ENCODE measurements at regions not wholly inside any gene's neighbourhood (a gene's known extent, or its start where the extent isn't known, plus 50 kb on each side); places are given as distances from the start of the nearest gene placed in this dataset.

GRCh38 chr12:24023081-24023480 lies 73.6 kb upstream of the SOX5 start:
- CTCF ChIA-PET = no interaction called here

GRCh38 chr12:24021164-24021502 lies 71.7 kb upstream of the SOX5 start:
- no peak for ATAC-seq
- Histone ChIP-seq H3K9ac (ENCODE audit: low read length) (no peak overlapping the region), H3K9me2 (replicated peaks; ENCODE audit: low read length) (no peaks in the 10 kb centered on the region)

More at GRCh38 chr12:24023081-24023480, 73.6 kb upstream of the SOX5 start:
- Histone ChIP-seq H3K4me1 (ENCODE audit: insufficient read depth, low read length) (no peaks in the 10 kb centered on the region), H3K79me2 (ENCODE audit: low read length) (no peaks in the 10 kb centered on the region), H3K9ac (ENCODE audit: low read length) (no peak overlapping the region), H3K9me3 (ENCODE audit: low read length) (no peaks in the 10 kb centered on the region), H3K4me3 (ENCODE audit: low read length) (no peak overlapping the region), H2AFZ (ENCODE audit: low read length) (no peak overlapping the region), H3K9me2 (replicated peaks; ENCODE audit: low read length) (no peaks in the 10 kb centered on the region), H3K27ac (ENCODE audit: low read length) (no peak overlapping the region), H3F3A (ENCODE audit: low read length, unreplicated experiment) (no peaks in the 10 kb centered on the region), H3K27me3 (ENCODE audit: low read length) (no peaks in the 10 kb centered on the region), H3K4me2 (ENCODE audit: low read length) (no peak overlapping the region), H3K36me3 (ENCODE audit: low read depth, low read length) (no peaks in the 10 kb centered on the region), H4K20me1 (ENCODE audit: low read length) (no peaks in the 10 kb centered on the region)
- TF ChIP-seq EZH2 (IDR thresholded peaks at IDR 0.05; ENCODE audit: low read length, unreplicated experiment) = no peak
- TF ChIP-seq EZH2phosphoT487 (IDR thresholded peaks at IDR 0.05; ENCODE audit: borderline replicate concordance, low read length) = no peak
- no peak for TF ChIP-seq CTCF (conservative IDR thresholded peaks at IDR 0.05; ENCODE audit: low read depth, low read length)
- no TSS peak for BruUV-seq (replicated peaks)
- intact Hi-C loops (cut with micrococcal nuclease) = no loop called here
- POLR2A ChIA-PET (ENCODE audit: unreplicated experiment) = no interaction called here
- DNase-seq = no peak
- ATAC-seq = no peak

More at GRCh38 chr12:24021164-24021502, 71.7 kb upstream of the SOX5 start:
- H3K36me3 ChIP-seq (ENCODE audit: low read depth, low read length) = no peaks in the 10 kb centered on the region
- no peak for DNase-seq
- no peak overlapping the region for H3K4me3 ChIP-seq (ENCODE audit: low read length)
- BruUV-seq (replicated peaks) = no TSS peak
- ChIA-PET CTCF (no interaction called here), POLR2A (ENCODE audit: unreplicated experiment) (no interaction called here)
- no peak overlapping the region for H3K4me2 ChIP-seq (ENCODE audit: low read length)
- no peaks in the 10 kb centered on the region for H3K9me3 ChIP-seq (ENCODE audit: low read length)
- peaks cover 4% of the 10 kb centered on the region for H3K27me3 ChIP-seq (ENCODE audit: low read length)
- H4K20me1 ChIP-seq (ENCODE audit: low read length) = no peaks in the 10 kb centered on the region
- no peak overlapping the region for H2AFZ ChIP-seq (ENCODE audit: low read length)
- no peak for TF ChIP-seq EZH2 (IDR thresholded peaks at IDR 0.05; ENCODE audit: low read length, unreplicated experiment)
- no peak for TF ChIP-seq EZH2phosphoT487 (IDR thresholded peaks at IDR 0.05; ENCODE audit: borderline replicate concordance, low read length)
- no peak for TF ChIP-seq CTCF (conservative IDR thresholded peaks at IDR 0.05; ENCODE audit: low read depth, low read length)
- no peaks in the 10 kb centered on the region for H3K4me1 ChIP-seq (ENCODE audit: insufficient read depth, low read length)
- H3K79me2 ChIP-seq (ENCODE audit: low read length) = no peaks in the 10 kb centered on the region
- intact Hi-C loops (cut with micrococcal nuclease) = no loop called here
- no peaks in the 10 kb centered on the region for H3F3A ChIP-seq (ENCODE audit: low read length, unreplicated experiment)
- H3K27ac ChIP-seq (ENCODE audit: low read length) = no peak overlapping the region

Data from PC-3 (cell line).